ENCODE measurements at regions not wholly inside any gene's neighbourhood (a gene's known extent, or its start where the extent isn't known, plus 50 kb on each side); places are given as distances from the start of the nearest gene placed in this dataset.

DNA sequence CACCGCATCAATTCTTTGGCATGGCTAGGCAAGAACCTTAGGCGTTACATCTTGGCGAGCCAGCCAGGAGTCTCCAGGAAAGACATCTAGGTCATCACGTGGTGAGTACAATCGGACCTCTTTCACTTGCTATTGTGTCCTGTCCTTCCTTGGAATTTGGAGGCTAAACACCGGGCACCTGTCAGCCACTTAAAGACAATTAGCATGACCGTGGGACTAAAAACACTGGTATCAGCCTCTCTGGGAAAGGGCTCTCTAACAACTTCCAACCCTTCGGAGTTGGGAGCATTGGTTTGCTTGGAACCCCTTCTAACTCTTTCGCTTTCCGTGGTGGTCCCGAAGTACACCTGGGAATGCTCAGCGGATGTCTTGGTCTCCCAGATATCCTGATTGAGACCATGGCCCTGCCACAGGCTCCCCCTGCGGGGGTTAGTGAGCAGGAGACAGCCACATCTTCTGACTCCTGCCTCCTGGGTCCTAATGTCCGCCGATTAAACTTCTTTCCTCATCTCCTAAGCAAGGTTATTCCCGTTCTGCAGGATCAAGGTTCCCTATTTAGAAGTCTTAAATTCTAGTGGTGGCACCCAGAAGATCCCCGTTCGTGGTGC is 971.7 kb downstream of the FSCB start:
- intact Hi-C loops (cut with DNase I) = no loop called here
- no peaks in the 10 kb centered on the region for H3K36me3 ChIP-seq
- H3K4me1 ChIP-seq = peaks cover 0 to 6% (median 0%) of the 10 kb centered on the region in 4 donors
- no peak overlapping the region for H3K4me3 ChIP-seq
- WGBS = 95% methylated on average over 18 of the region's 18 CpGs
- no peak for TF ChIP-seq EP300 (IDR thresholded peaks at IDR 0.05)
- no peak for TF ChIP-seq POLR2A (IDR thresholded peaks at IDR 0.05; ENCODE audit: low read depth)
- TF ChIP-seq POLR2AphosphoS5 (IDR thresholded peaks at IDR 0.05) = no peak
- TF ChIP-seq CTCF (IDR thresholded peaks at IDR 0.05) = no peak
- H3K9me3 ChIP-seq = no peaks in the 10 kb centered on the region
- DNase-seq (ENCODE audit: extremely low spot score) = no peak
- H3K27ac ChIP-seq (replicated peaks in 1 of 4) = no peak overlapping the region
- no peaks in the 10 kb centered on the region for H3K27me3 ChIP-seq

DNA sequence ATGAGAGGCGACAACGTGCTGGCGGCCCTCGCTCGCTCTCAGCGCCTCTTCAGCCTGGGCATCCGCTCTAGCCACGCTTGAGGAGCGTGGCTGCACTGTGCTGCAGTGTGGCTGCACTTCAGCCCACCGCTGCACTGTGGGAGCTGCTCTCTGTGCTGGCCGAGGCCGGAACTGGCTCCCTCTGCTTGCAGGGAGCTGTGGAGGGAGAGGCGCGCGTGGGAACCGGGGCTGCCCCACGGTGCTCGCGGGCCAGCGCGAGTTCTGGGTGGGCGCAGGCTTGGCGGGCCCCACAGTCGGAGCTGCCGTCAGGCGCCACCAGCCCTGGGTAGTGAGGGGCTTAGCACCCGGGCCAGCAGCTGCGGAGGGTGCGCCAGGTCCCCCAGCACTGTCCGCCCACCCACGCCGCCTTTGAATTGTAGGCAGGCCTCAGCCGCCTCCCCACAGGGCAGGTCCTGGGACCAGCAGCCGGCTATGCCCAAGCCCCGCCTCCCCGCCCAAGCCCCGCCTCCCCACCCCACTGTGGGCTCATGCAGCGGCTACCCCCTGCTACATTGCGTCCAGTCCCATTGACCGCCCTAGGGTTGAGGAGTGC is 974.2 kb downstream of the FSCB start:
- intact Hi-C loops (cut with DNase I) = no loop called here
- TF ChIP-seq POLR2AphosphoS5 (IDR thresholded peaks at IDR 0.05) = no peak
- Histone ChIP-seq H3K36me3 (no peaks in the 10 kb centered on the region), H3K9me3 (no peaks in the 10 kb centered on the region), H3K27me3 (no peaks in the 10 kb centered on the region), H3K4me3 (no peak overlapping the region), H3K27ac (replicated peaks in 1 of 4) (no peak overlapping the region), H3K4me1 (no peaks in the 10 kb centered on the region)
- DNase-seq (ENCODE audit: extremely low spot score) = no peak
- 85% methylated on average over 26 of the region's 40 CpGs for WGBS

- TF ChIP-seq POLR2A (IDR thresholded peaks at IDR 0.05; ENCODE audit: low read depth) (no peak), EP300 (IDR thresholded peaks at IDR 0.05) (no peak), CTCF (IDR thresholded peaks at IDR 0.05) (no peak), POLR2AphosphoS5 (IDR thresholded peaks at IDR 0.05) (no peak)
- DNase-seq (ENCODE audit: extremely low spot score) = no peak
- WGBS = 85% methylated on average over 5 of the region's 5 CpGs
- Histone ChIP-seq H3K9me3 (no peaks in the 10 kb centered on the region), H3K27ac (replicated peaks in 1 of 4) (no peak overlapping the region), H3K4me3 (no peak overlapping the region), H3K36me3 (no peaks in the 10 kb centered on the region), H3K4me1 (no peaks in the 10 kb centered on the region), H3K27me3 (no peaks in the 10 kb centered on the region)
- intact Hi-C loops (cut with DNase I) = no loop called here
These were observed 978.8 kb downstream of the FSCB start for GRCh38 chr14:43528321-43528720.

DNA sequence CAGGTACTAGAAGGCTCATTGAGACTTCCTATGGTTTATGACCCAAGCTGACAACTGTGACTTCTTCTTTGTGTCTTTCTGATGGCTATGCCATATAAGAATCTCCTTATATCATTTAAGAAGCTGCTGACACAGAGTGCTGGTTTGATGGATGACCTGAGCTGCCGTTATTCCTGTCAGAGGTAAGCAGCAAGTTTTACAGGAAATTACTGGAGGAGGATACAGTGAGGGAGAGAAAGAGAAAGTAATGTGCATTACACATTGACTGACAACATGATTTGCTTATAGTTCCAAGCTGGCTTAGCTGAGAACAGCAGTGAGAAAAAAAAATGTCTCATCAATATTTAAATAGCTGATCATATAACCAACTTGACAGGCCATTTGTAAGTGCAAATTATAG is 981.4 kb downstream of the FSCB start:
- 23% methylated on average over 1 of the region's 1 CpG for WGBS
- DNase-seq (ENCODE audit: extremely low spot score) = no peak
- intact Hi-C loops (cut with DNase I) = no loop called here
- TF ChIP-seq EP300 (IDR thresholded peaks at IDR 0.05) (no peak), POLR2AphosphoS5 (IDR thresholded peaks at IDR 0.05) (no peak), POLR2A (IDR thresholded peaks at IDR 0.05; ENCODE audit: low read depth) (no peak), CTCF (IDR thresholded peaks at IDR 0.05) (no peak)
- Histone ChIP-seq H3K9me3 (no peaks in the 10 kb centered on the region), H3K27me3 (no peaks in the 10 kb centered on the region), H3K4me3 (no peak overlapping the region), H3K36me3 (no peaks in the 10 kb centered on the region), H3K27ac (replicated peaks in 1 of 4) (no peak overlapping the region), H3K4me1 (no peaks in the 10 kb centered on the region)

DNA sequence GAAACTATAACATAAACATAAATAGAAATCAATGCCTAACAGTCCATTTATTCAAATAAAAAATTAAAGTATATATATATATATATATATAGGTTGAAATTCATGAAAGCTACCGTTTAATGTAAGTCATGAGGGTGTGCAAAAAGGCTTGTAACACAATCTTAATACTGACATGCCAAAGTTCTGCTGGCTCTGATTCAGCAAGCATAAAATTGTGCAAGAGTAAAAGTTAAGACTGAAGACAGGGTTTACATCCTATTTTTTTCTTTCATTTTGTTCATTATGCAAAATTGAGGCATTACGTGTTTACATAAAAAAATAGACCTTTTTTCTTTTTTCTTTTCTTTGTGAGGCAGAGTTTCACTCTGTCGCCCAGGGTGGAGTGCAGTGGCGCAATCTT is 984.2 kb downstream of the FSCB start:
- Histone ChIP-seq H3K9me3 (no peaks in the 10 kb centered on the region), H3K4me3 (no peak overlapping the region), H3K27me3 (no peaks in the 10 kb centered on the region), H3K4me1 (no peaks in the 10 kb centered on the region), H3K27ac (replicated peaks in 1 of 4) (no peak overlapping the region), H3K36me3 (no peaks in the 10 kb centered on the region)
- WGBS = 78% methylated on average over 4 of the region's 4 CpGs
- no peak for DNase-seq (ENCODE audit: extremely low spot score)
- intact Hi-C loops (cut with DNase I) = no loop called here
- TF ChIP-seq POLR2AphosphoS5 (IDR thresholded peaks at IDR 0.05) (no peak), POLR2A (IDR thresholded peaks at IDR 0.05; ENCODE audit: low read depth) (no peak), CTCF (IDR thresholded peaks at IDR 0.05) (no peak), EP300 (IDR thresholded peaks at IDR 0.05) (no peak)
